B cell (primary cell): ENCODE measurements at regions not wholly inside any gene's neighbourhood (a gene's known extent, or its start where the extent isn't known, plus 50 kb on each side); places are given as distances from the start of the nearest gene placed in this dataset.

Source experiments
- ATAC-seq: fragments of 200-7000 bp; cut with Tn5 transposase; one replicate; pipeline ENCODE4 v1.10.0; 2021; ENCODE audit warnings: low read depth, mild to moderate bottlenecking, moderate number of reproducible peaks, moderate library complexity
- CTCF ChIA-PET: fragments of 350-600 bp; sonication (Branson Sonifier 250); formaldehyde crosslinking; loops from one replicate; lab custom pipeline; 2021; ENCODE audit warnings: antibody characterized with exemption, inconsistent platforms; lab: Charles Lee
- POLR2A ChIA-PET: fragments of 350-600 bp; sonication (Branson Sonifier 250); formaldehyde crosslinking; loops from one replicate; lab custom pipeline; 2021; ENCODE audit warnings: antibody characterized with exemption; lab: Charles Lee
- DNase-seq: peaks from one replicate; pipeline ENCODE4 v3.0.0; 2013
- H2AFZ ChIP-seq: 2 replicates; pipeline ENCODE4 v1.6.1; 2012; ENCODE audit warnings: mild to moderate bottlenecking, low read depth, low read length; ENCODE audit not compliant: insufficient read depth, poor library complexity, severe bottlenecking
- H3K27ac ChIP-seq, 2 donors: 1 replicate in 1 of 2; 2 replicates in 1 of 2; pipeline ENCODE4 v1.5.1; 2012 to 2013; ENCODE audit warnings: low read length in 2 of 2, mild to moderate bottlenecking in 2 of 2, moderate library complexity in 1 of 2
- H3K27me3 ChIP-seq, 4 experiments: fragments of 200-600 bp in 1 of 4; sonication (generic) in 1 of 4; replicated peaks in 1 of 4; 1 replicate in 2 of 4; 2 replicates in 2 of 4; pipeline versions ENCODE4 v1.6.1 to v1.7.0; 2013 to 2016; ENCODE audit warnings: low read length in 3 of 4, mild to moderate bottlenecking in 2 of 4, mixed read lengths in 1 of 4, moderate library complexity in 1 of 4; ENCODE audit not compliant: insufficient read depth in 4 of 4, control insufficient read depth in 3 of 4; ENCODE audit errors: control extremely low read depth in 1 of 4
- H3K36me3 ChIP-seq, 2 experiments: replicated peaks in 1 of 2; 1 replicate in 1 of 2; 2 replicates in 1 of 2; pipeline versions ENCODE4 v1.6.1 to v1.7.1; 2013; ENCODE audit warnings: low read length in 1 of 2; ENCODE audit not compliant: insufficient read depth in 2 of 2, control insufficient read depth in 1 of 2; ENCODE audit errors: control extremely low read depth in 1 of 2, extremely low read depth in 1 of 2
- H3K4me1 ChIP-seq, 2 donors: fragments of 200-600 bp in 1 of 2; sonication (generic) in 1 of 2; 1 replicate in 1 of 2; 2 replicates in 1 of 2; pipeline versions ENCODE4 v1.5.1 to v1.6.1; 2013 to 2017; ENCODE audit warnings: low read length in 2 of 2; ENCODE audit not compliant: control insufficient read depth in 2 of 2, insufficient read depth in 2 of 2
- H3K4me2 ChIP-seq: replicated peaks from 2 replicates; pipeline ENCODE3; 2012; ENCODE audit warnings: mild to moderate bottlenecking, low read depth, low read length; ENCODE audit not compliant: poor library complexity, severe bottlenecking
- H3K4me3 ChIP-seq, 5 experiments: fragments of 200-600 bp in 1 of 5; sonication (generic) in 1 of 5; 1 replicate in 3 of 5; 2 replicates in 2 of 5; pipeline versions ENCODE4 v1.5.1 to v1.7.0; 2011 to 2016; ENCODE audit warnings: low read length in 4 of 5, mild to moderate bottlenecking in 4 of 5, low read depth in 2 of 5, control low read depth in 1 of 5, moderate library complexity in 1 of 5; ENCODE audit not compliant: insufficient read depth in 1 of 5; ENCODE audit errors: control extremely low read depth in 1 of 5, extremely low read depth in 1 of 5
- H3K79me2 ChIP-seq: fragments of 200-600 bp; sonication (generic); one replicate; pipeline ENCODE4 v1.6.0; 2016; ENCODE audit warnings: low read length; ENCODE audit not compliant: control insufficient read depth, insufficient read depth
- H3K9ac ChIP-seq: fragments of 200-600 bp; sonication (generic); 2 replicates; pipeline ENCODE4 v1.6.1; 2017; ENCODE audit warnings: mild to moderate bottlenecking, low read length, moderate library complexity
- H3K9me3 ChIP-seq, 3 donors: one replicate each; pipeline versions ENCODE4 v1.6.1 to v1.7.1; 2013; ENCODE audit warnings: low read length in 2 of 3; ENCODE audit not compliant: control insufficient read depth in 2 of 3, insufficient read depth in 1 of 3; ENCODE audit errors: control extremely low read depth in 1 of 3
- H4K20me1 ChIP-seq: 2 replicates; pipeline ENCODE4 v1.6.0; 2012; ENCODE audit warnings: mild to moderate bottlenecking, low read length; ENCODE audit not compliant: insufficient read depth, control insufficient read depth, poor library complexity, severe bottlenecking
- H3K27ac Mint-ChIP-seq: one replicate; pipeline ENCODE4 v1.8.0; 2021; ENCODE audit warnings: mixed read lengths
- H3K27me3 Mint-ChIP-seq: one replicate; pipeline ENCODE4 v1.8.0; 2021; ENCODE audit warnings: mixed read lengths
- H3K4me1 Mint-ChIP-seq: one replicate; pipeline ENCODE4 v1.8.0; 2021; ENCODE audit warnings: mixed read lengths
- H3K4me3 Mint-ChIP-seq: one replicate; pipeline ENCODE4 v1.8.0; 2021; ENCODE audit warnings: mixed read lengths
- H3K9me3 Mint-ChIP-seq: one replicate; pipeline ENCODE4 v1.8.0; 2022; ENCODE audit warnings: mixed read lengths; ENCODE audit not compliant: insufficient read depth
- EZH2 ChIP-seq: IDR thresholded peaks from 2 replicates; pipeline ENCODE4 v1.6.1; 2012; ENCODE audit warnings: borderline replicate concordance, low read depth, mild to moderate bottlenecking, moderate library complexity, low read length; ENCODE audit not compliant: insufficient read depth, poor library complexity, severe bottlenecking
- WGBS: methylation state at CpG from one replicate; pipeline ENCODE4 v1.1.5; 2013; ENCODE audit warnings: missing lambda C conversion rate; ENCODE audit not compliant: insufficient coverage; 5-methylcytosine and 5-hydroxymethylcytosine counted together
- intact Hi-C: fragments of 100-400 bp; cut with micrococcal nuclease; formaldehyde crosslinking; loops from one replicate; pipeline ENCODE4 v1.10.0; 2022
- TF ChIP-seq, protein P1 (sequence below): fragments of 200-600 bp; IDR thresholded peaks from one replicate; pipeline ENCODE4 v1.8.0; 2022; ENCODE audit warnings: antibody characterized with exemption, mild to moderate bottlenecking

DNA sequence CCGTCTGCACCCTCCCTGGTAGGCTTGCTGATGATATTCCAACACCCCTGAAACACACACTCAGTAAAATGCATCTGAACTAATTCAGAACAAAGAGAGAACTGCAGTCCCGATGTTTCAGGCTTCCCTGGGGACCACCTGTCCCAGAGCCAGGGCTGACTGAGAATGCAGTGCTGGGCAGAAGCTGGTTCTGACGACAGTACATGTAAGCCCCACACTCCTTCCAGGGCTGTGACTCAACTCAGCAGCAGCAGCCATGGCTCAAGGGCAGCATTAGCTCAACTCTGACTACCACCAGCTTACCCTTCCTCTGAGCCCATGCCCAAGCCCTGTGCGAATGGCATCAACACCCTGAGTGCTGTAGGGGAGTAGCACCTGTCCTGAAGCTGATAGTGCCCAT lies 56.4 kb upstream of the SIPA1L2 start:
- H3K27me3 Mint-ChIP-seq = peaks cover 3% of the 10 kb centered on the region
- Histone ChIP-seq H3K4me3 (no peak overlapping the region), H3K4me2 (no peak overlapping the region), H3K9ac (no peak overlapping the region), H3K4me1 (no peaks in the 10 kb centered on the region), H3K27ac (no peak overlapping the region), H3K9me3 (no peaks in the 10 kb centered on the region), H2AFZ (no peak overlapping the region), H4K20me1 (no peaks in the 10 kb centered on the region), H3K79me2 (no peaks in the 10 kb centered on the region), H3K36me3 (no peaks in the 10 kb centered on the region), H3K27me3 (no peaks in the 10 kb centered on the region)
- no peak overlapping the region for H3K27ac Mint-ChIP-seq
- no peaks in the 10 kb centered on the region for H3K4me1 Mint-ChIP-seq
- intact Hi-C loops = no loop called here
- 31% methylated on average over 4 of the region's 4 CpGs for WGBS
- CTCF ChIA-PET = interaction anchor here (0.7 kb wide), 1 partner anchor 79 kb away, joined by 3 read pairs; no protein-coding TSS in a partner anchor
- ATAC-seq (no peak), DNase-seq (no peak)
- TF ChIP-seq EZH2 = no peak
- TF ChIP-seq, protein P1, sequence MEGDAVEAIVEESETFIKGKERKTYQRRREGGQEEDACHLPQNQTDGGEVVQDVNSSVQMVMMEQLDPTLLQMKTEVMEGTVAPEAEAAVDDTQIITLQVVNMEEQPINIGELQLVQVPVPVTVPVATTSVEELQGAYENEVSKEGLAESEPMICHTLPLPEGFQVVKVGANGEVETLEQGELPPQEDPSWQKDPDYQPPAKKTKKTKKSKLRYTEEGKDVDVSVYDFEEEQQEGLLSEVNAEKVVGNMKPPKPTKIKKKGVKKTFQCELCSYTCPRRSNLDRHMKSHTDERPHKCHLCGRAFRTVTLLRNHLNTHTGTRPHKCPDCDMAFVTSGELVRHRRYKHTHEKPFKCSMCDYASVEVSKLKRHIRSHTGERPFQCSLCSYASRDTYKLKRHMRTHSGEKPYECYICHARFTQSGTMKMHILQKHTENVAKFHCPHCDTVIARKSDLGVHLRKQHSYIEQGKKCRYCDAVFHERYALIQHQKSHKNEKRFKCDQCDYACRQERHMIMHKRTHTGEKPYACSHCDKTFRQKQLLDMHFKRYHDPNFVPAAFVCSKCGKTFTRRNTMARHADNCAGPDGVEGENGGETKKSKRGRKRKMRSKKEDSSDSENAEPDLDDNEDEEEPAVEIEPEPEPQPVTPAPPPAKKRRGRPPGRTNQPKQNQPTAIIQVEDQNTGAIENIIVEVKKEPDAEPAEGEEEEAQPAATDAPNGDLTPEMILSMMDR = no peak
- no peak overlapping the region for H3K4me3 Mint-ChIP-seq
- H3K9me3 Mint-ChIP-seq = peaks cover 2% of the 10 kb centered on the region
- POLR2A ChIA-PET = interaction anchor here (0.7 kb wide), 1 partner anchor 39 kb away, joined by 4 read pairs; no protein-coding TSS in a partner anchor

DNA sequence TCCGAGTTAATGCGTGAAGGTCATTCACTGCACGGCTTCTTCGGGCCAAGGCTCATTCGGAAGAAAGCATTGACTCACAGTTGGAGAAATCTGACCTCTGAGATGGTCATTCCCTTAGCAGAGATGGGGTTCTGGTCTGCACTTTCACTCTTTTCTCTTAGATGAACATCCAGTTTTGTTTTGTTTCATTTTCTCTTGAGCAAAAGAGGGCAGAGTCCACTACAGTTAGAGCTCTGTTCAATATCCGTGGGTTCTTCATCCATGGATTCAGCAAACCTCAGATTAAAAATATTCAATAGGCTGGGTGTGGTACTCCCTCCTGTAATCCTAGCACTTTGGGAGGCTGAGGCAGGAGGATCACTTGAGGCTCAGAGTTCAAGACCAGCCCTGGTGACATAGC lies 57.4 kb upstream of the SIPA1L2 start:
- intact Hi-C loops = no loop called here
- H3K79me2 ChIP-seq = no peaks in the 10 kb centered on the region
- WGBS = 98% methylated on average over 5 of the region's 6 CpGs
- H3K27ac Mint-ChIP-seq = no peak overlapping the region
- POLR2A ChIA-PET = no interaction called here
- CTCF ChIA-PET = no interaction called here
- H3K9me3 Mint-ChIP-seq = peaks cover 2% of the 10 kb centered on the region
- TF ChIP-seq EZH2 = no peak
- TF ChIP-seq, protein P1 = no peak
- H3K27me3 Mint-ChIP-seq = peaks cover 5% of the 10 kb centered on the region
- no peak overlapping the region for H3K27ac ChIP-seq
- H2AFZ ChIP-seq = no peak overlapping the region
- H3K27me3 ChIP-seq = no peaks in the 10 kb centered on the region
- no peak overlapping the region for H3K9ac ChIP-seq
- H3K4me1 Mint-ChIP-seq = no peaks in the 10 kb centered on the region
- no peak overlapping the region for H3K4me3 ChIP-seq
- no peaks in the 10 kb centered on the region for H3K36me3 ChIP-seq
- no peak overlapping the region for H3K4me2 ChIP-seq
- no peak overlapping the region for H3K4me3 Mint-ChIP-seq
- no peak for DNase-seq
- ATAC-seq = no peak
- H3K4me1 ChIP-seq = no peaks in the 10 kb centered on the region
- no peaks in the 10 kb centered on the region for H3K9me3 ChIP-seq
- H4K20me1 ChIP-seq = no peaks in the 10 kb centered on the region
